MM.1S (cell line): ENCODE measurements at regions not wholly inside any gene's neighbourhood (a gene's known extent, or its start where the extent isn't known, plus 50 kb on each side); places are given as distances from the start of the nearest gene placed in this dataset.

Experiments
- EZH2 ChIP-seq: fragments of 300-600 bp; sonication (generic); optimal IDR thresholded peaks from 2 replicates; pipeline ENCODE3; 2017; ENCODE audit warnings: low read depth, mild to moderate bottlenecking, antibody characterized with exemption, low read length, mixed read lengths
- TF ChIP-seq, protein P1 (sequence below): fragments of 300-600 bp; sonication (generic); IDR thresholded peaks from 2 replicates; pipeline ENCODE4 v1.5.1; 2016; ENCODE audit warnings: antibody characterized with exemption, low read length, mixed read lengths

DNA sequence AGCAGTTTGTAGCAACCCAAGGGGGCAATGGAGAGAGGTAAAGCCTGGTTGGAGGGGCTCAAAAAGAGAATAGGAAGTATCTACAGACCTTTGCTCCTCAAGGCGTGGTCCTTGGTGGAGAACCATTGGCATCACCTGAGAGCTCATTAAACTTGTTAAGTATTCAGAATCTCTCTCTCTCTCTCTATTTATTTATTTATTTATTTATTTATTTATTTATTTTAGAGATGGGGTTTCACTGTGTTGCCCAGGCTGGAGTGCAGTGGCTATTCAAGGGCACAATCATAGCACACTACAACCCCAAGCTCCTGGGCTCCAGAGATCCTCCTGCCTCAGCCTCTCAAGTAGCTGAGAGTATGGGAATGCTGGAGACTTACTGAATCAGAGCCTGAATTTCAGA is 193.1 kb upstream of the ADCY2 start:
- TF ChIP-seq, protein P1, sequence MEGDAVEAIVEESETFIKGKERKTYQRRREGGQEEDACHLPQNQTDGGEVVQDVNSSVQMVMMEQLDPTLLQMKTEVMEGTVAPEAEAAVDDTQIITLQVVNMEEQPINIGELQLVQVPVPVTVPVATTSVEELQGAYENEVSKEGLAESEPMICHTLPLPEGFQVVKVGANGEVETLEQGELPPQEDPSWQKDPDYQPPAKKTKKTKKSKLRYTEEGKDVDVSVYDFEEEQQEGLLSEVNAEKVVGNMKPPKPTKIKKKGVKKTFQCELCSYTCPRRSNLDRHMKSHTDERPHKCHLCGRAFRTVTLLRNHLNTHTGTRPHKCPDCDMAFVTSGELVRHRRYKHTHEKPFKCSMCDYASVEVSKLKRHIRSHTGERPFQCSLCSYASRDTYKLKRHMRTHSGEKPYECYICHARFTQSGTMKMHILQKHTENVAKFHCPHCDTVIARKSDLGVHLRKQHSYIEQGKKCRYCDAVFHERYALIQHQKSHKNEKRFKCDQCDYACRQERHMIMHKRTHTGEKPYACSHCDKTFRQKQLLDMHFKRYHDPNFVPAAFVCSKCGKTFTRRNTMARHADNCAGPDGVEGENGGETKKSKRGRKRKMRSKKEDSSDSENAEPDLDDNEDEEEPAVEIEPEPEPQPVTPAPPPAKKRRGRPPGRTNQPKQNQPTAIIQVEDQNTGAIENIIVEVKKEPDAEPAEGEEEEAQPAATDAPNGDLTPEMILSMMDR = no peak
- no peak for TF ChIP-seq EZH2
